ENCODE measurements at regions not wholly inside any gene's neighbourhood (a gene's known extent, or its start where the extent isn't known, plus 50 kb on each side); places are given as distances from the start of the nearest gene placed in this dataset.
"Not testable (repeated sequence)": the region's sequence is repeated elsewhere in the genome, so short reads cannot be mapped to it uniquely, and the experiment has no call there.

DNA sequence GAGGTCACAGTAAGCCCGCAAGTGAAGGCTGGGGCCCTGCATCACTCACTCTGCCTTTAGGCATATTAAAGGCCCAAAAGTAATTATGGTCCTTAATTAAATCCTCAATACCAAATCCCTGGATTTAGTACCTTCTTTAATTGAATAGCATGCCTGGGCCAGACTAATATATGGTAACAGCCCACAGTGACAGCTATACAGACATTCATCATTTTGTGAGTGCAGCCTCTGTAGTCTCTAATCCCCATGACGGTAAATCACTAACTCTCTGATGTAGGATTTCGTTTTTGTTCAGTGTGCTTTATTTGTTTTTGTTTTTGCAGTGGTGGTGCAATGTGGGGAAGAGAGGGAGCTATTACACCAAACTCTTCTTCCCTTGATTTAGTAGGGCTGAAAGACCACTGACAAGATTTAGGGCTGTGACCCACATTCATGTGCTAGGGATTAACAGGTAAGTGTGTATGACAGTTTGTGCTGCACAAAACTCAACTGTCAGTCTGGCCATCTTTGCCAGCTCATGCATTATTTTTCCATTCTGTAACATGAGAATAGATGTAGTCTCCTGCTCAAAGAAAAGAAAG is 60.6 kb upstream of the SLC39A8 start:
- no peak for DNase-seq (ENCODE audit: low spot score)
- ChIA-PET CTCF (no interaction called here), POLR2A (ENCODE audit: low non-redundant PET) (no interaction called here)
- H3K27ac ChIP-seq, result no peak overlapping the region
- TF ChIP-seq CTCF (conservative IDR thresholded peaks at IDR 0.05; ENCODE audit: low read depth), result no peak

DNA sequence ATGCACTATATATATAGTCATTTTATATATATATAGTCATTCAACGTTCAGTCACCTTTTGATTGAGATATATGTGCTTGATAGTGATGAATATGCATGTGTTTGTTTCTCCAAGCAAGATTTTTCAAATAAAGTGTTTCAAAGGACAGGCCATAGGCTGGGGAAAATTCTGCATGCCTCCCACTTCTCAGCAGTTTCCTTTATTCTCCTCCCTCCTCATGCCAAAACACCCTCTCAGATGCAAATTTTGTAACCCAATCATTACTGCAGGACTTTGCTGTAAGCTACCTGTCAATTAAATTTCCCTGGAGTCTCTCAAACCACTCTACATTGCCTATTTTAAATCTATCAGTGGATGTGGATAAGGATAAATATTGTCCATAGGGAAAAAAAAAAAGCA is 65.6 kb upstream of the SLC39A8 start:
- DNase-seq (ENCODE audit: low spot score); CTCF ChIA-PET; POLR2A ChIA-PET (ENCODE audit: low non-redundant PET): not testable (repeated sequence)

GRCh38 chr4:102411408-102411807 is 66.1 kb upstream of the SLC39A8 start:
- no peak overlapping the region for H3K27ac ChIP-seq
- no peak for TF ChIP-seq CTCF (conservative IDR thresholded peaks at IDR 0.05; ENCODE audit: low read depth)
- ChIA-PET POLR2A (ENCODE audit: low non-redundant PET) (no interaction called here), CTCF (no interaction called here)
- DNase-seq (ENCODE audit: low spot score), result no peak

More for the DNA sequence above, 65.6 kb upstream of the SLC39A8 start:
- H3K27ac ChIP-seq, result not testable (repeated sequence)

DNA sequence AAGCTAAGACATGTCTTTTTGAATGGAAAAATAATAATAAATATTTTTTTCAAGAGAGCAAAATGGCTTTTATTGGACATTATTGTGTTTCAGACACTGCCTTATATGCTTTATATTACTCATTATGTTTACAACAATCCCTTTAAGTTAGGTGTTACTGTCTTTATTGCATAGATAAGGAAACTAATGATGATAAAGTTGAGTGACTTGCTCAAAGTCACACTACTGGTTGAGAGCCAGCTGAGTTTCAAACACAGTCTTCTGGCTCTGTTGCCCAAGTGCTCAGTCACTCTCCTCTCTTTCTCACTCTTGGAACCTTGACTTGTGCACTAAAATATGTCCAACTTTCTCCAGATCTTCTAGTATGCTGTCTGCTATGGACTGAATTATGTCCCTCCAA is 71.5 kb upstream of the SLC39A8 start:
- TF ChIP-seq CTCF (conservative IDR thresholded peaks at IDR 0.05; ENCODE audit: low read depth), result no peak
- DNase-seq (ENCODE audit: low spot score), result no peak
- POLR2A ChIA-PET (ENCODE audit: low non-redundant PET), result no interaction called here
- CTCF ChIA-PET, result no interaction called here
- H3K27ac ChIP-seq, result no peak overlapping the region

- TF ChIP-seq CTCF (conservative IDR thresholded peaks at IDR 0.05; ENCODE audit: low read depth), result peak; percentile 47
- ChIA-PET POLR2A (ENCODE audit: low non-redundant PET) (no interaction called here), CTCF (no interaction called here)
- DNase-seq (ENCODE audit: low spot score), result no peak
- H3K27ac ChIP-seq, result no peak overlapping the region
Observed at GRCh38 chr4:102420563-102421398, 75.5 kb upstream of the SLC39A8 start.

DNA sequence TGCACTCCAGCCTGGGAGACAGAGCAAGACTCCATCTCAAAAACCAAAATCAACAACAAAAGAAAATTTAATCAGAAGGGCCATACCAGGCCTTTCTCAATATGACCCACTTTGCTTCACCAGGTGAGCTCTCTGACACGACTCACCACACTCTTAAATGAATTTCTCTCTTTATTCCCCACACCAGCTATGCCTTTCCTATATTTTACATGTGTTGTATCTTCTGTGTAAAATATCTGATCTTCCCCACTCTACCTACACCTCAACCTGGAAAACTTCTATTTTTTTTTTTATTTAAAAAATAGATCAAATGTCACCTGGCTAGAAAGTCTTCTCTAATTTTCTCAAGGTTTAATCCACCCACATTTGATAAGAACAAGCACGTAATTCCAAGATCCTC is 77.6 kb upstream of the SLC39A8 start:
- ChIA-PET CTCF (no interaction called here), POLR2A (ENCODE audit: low non-redundant PET) (no interaction called here)
- H3K27ac ChIP-seq, result no peak overlapping the region
- no peak for TF ChIP-seq CTCF (conservative IDR thresholded peaks at IDR 0.05; ENCODE audit: low read depth)
- no peak for DNase-seq (ENCODE audit: low spot score)

DNA sequence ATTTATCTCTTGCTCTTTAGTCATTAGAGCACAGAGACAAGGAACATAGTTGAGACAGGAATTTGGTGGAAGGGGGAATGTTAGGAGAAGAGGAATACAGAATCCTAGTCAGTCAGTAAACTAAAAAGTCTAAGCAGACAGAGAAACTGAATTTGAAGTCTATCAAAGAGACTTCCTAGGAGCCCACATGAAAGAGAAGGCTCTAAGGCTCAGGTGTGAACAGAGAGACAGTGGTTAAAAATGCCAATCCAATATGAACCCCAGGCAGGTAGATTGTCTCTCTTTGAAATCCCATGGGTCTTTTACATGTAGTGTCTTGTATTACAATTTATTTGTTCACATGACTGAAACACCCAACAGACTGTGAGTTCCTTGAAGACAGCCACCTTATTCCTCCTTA is 77.8 kb upstream of the NFKB1 start:
- no peak for TF ChIP-seq CTCF (conservative IDR thresholded peaks at IDR 0.05; ENCODE audit: low read depth)
- no peak overlapping the region for H3K27ac ChIP-seq
- POLR2A ChIA-PET (ENCODE audit: low non-redundant PET), result no interaction called here
- CTCF ChIA-PET, result no interaction called here
- no peak for DNase-seq (ENCODE audit: low spot score)

All from RWPE1 (cell line).